H54 (cell line): ENCODE measurements at regions not wholly inside any gene's neighbourhood (a gene's known extent, or its start where the extent isn't known, plus 50 kb on each side); places are given as distances from the start of the nearest gene placed in this dataset.

Experiments used
- DNase-seq: peaks from one replicate; pipeline ENCODE4 v3.0.0; 2011; ENCODE audit warnings: low spot score, mixed read lengths; ENCODE audit not compliant: insufficient read length
- FAIRE-seq: peaks from 3 replicates; lab custom pipeline; 2011; peaks lifted over from hg19 to GRCh38; lab: Jason Lieb, UNC
- POLR2A ChIP-seq: IDR thresholded peaks from 2 replicates; pipeline ENCODE4 v1.6.1; 2011; ENCODE audit warnings: low read depth, mild to moderate bottlenecking, low read length

- FAIRE-seq = no peak
- no peak for TF ChIP-seq POLR2A
- DNase-seq = no peak
These were observed 501.6 kb downstream of the PPARGC1A start for GRCh38 chr4:23388255-23388654.

GRCh38 chr4:23384741-23385140 is 505.1 kb downstream of the PPARGC1A start:
- no peak for DNase-seq
- no peak for TF ChIP-seq POLR2A
- peak; percentile 65 for FAIRE-seq

GRCh38 chr4:23382879-23383278 is 507.0 kb downstream of the PPARGC1A start:
- no peak for TF ChIP-seq POLR2A
- FAIRE-seq = peak; percentile 11
- DNase-seq = no peak

GRCh38 chr4:23374259-23374658 is 515.6 kb downstream of the PPARGC1A start:
- no peak for DNase-seq
- no peak for FAIRE-seq
- TF ChIP-seq POLR2A = no peak

- FAIRE-seq (no peak), DNase-seq (peak; percentile 14)
These were observed 516.6 kb downstream of the PPARGC1A start for GRCh38 chr4:23373261-23373660.

GRCh38 chr4:23371533-23371932 is 518.3 kb downstream of the PPARGC1A start:
- TF ChIP-seq POLR2A = no peak
- DNase-seq (no peak), FAIRE-seq (no peak)

More at GRCh38 chr4:23373261-23373660, 516.6 kb downstream of the PPARGC1A start:
- no peak for TF ChIP-seq POLR2A

- TF ChIP-seq POLR2A = no peak
- no peak for DNase-seq
- no peak for FAIRE-seq
These were observed 520.5 kb downstream of the PPARGC1A start for GRCh38 chr4:23369331-23369730.

GRCh38 chr4:23368081-23368697 is 521.7 kb downstream of the PPARGC1A start:
- DNase-seq (no peak), FAIRE-seq (peak; percentile 23)
- TF ChIP-seq POLR2A = no peak

GRCh38 chr4:23366557-23366906 is 523.3 kb downstream of the PPARGC1A start:
- no peak for FAIRE-seq
- no peak for DNase-seq
- no peak for TF ChIP-seq POLR2A

- FAIRE-seq = no peak
- no peak for TF ChIP-seq POLR2A
- DNase-seq = no peak
These were observed 523.8 kb downstream of the PPARGC1A start for GRCh38 chr4:23365871-23366556.

- no peak for DNase-seq
- FAIRE-seq = no peak
- no peak for TF ChIP-seq POLR2A
These were observed 524.8 kb downstream of the PPARGC1A start for GRCh38 chr4:23365086-23365485.

- DNase-seq = no peak
- FAIRE-seq = no peak
These were observed 525.7 kb downstream of the PPARGC1A start for GRCh38 chr4:23364167-23364566.

GRCh38 chr4:23361453-23361852 is 528.4 kb downstream of the PPARGC1A start:
- TF ChIP-seq POLR2A = no peak
- FAIRE-seq (no peak), DNase-seq (no peak)

More at GRCh38 chr4:23364167-23364566, 525.7 kb downstream of the PPARGC1A start:
- no peak for TF ChIP-seq POLR2A

GRCh38 chr4:23360718-23361117 is 529.1 kb downstream of the PPARGC1A start:
- no peak for FAIRE-seq
- DNase-seq = no peak
- no peak for TF ChIP-seq POLR2A

GRCh38 chr4:23355258-23355657 is 534.6 kb downstream of the PPARGC1A start:
- no peak for DNase-seq
- TF ChIP-seq POLR2A = no peak
- FAIRE-seq = no peak
